Natural killer cell treated with Interleukin-12 subunit alpha and Interleukin-12 subunit beta and Interleukin-15 and Interleukin-18, amount 100 ng/mL, for 72 hours (primary cell): ENCODE measurements at regions not wholly inside any gene's neighbourhood (a gene's known extent, or its start where the extent isn't known, plus 50 kb on each side); places are given as distances from the start of the nearest gene placed in this dataset.
"Not testable (repeated sequence)": the region's sequence is repeated elsewhere in the genome, so short reads cannot be mapped to it uniquely, and the experiment has no call there.

Source experiments
- ATAC-seq, 2 donors: fragments of 150-1000 bp; cut with Tn5 transposase in 1 of 2; sonication (Bioruptor Pico), chemical (Tn5 transposase) in 1 of 2; 2 replicates each; pipeline ENCODE4 v1.10.0; 2021
- DNase-seq: peaks from one replicate; pipeline ENCODE4 v3.0.0; 2022; ENCODE audit warnings: low spot score
- H3K27ac Mint-ChIP-seq, 2 donors: 1 replicate in 1 of 2; 2 replicates in 1 of 2; pipeline ENCODE4 v1.8.0; 2022; ENCODE audit warnings: mixed read lengths in 2 of 2, mild to moderate bottlenecking in 1 of 2, moderate library complexity in 1 of 2
- H3K27me3 Mint-ChIP-seq, 2 donors: 1 replicate in 1 of 2; 2 replicates in 1 of 2; pipeline ENCODE4 v1.8.0; 2022; ENCODE audit warnings: mixed read lengths in 2 of 2
- H3K36me3 Mint-ChIP-seq: one replicate; pipeline ENCODE4 v1.8.0; 2022; ENCODE audit warnings: mixed read lengths
- H3K4me1 Mint-ChIP-seq, 2 donors: 1 replicate in 1 of 2; 2 replicates in 1 of 2; pipeline ENCODE4 v1.8.0; 2022; ENCODE audit warnings: low read depth in 2 of 2, mixed read lengths in 2 of 2, mild to moderate bottlenecking in 1 of 2
- H3K4me3 Mint-ChIP-seq: one replicate; pipeline ENCODE4 v1.8.0; 2022; ENCODE audit warnings: mixed read lengths
- H3K9me3 Mint-ChIP-seq: 2 replicates; pipeline ENCODE4 v1.8.0; 2022; ENCODE audit warnings: mixed read lengths

- ATAC-seq (no peak), DNase-seq (no peak)
- Mint-ChIP-seq H3K4me3 (no peak overlapping the region), H3K36me3 (no peaks in the 10 kb centered on the region), H3K9me3 (peaks cover 10% of the 10 kb centered on the region), H3K4me1 (no peaks in the 10 kb centered on the region), H3K27me3 (peaks cover 21 to 39% of the 10 kb centered on the region in 2 donors), H3K27ac (no peak overlapping the region)
Observed at GRCh38 chr6:99813565-99813964, 180.5 kb downstream of the MCHR2 start.

- Mint-ChIP-seq H3K36me3 (no peaks in the 10 kb centered on the region), H3K4me1 (no peaks in the 10 kb centered on the region), H3K27me3 (peaks cover 22 to 38% of the 10 kb centered on the region in 2 donors), H3K27ac (no peak overlapping the region), H3K9me3 (peaks cover 10% of the 10 kb centered on the region), H3K4me3 (no peak overlapping the region)
- DNase-seq = no peak
- no peak for ATAC-seq
Observed at GRCh38 chr6:99814230-99814928, 179.6 kb downstream of the MCHR2 start.

- H3K27ac Mint-ChIP-seq = no peak overlapping the region
Observed at GRCh38 chr6:99816795-99817194, 177.2 kb downstream of the MCHR2 start.

GRCh38 chr6:99818161-99818560 lies 175.9 kb downstream of the MCHR2 start:
- DNase-seq (no peak), ATAC-seq (no peak)
- Mint-ChIP-seq H3K4me1 (no peaks in the 10 kb centered on the region), H3K4me3 (no peak overlapping the region), H3K9me3 (peaks cover 2% of the 10 kb centered on the region), H3K27ac (no peak overlapping the region), H3K27me3 (peaks cover 19 to 34% of the 10 kb centered on the region in 2 donors), H3K36me3 (no peaks in the 10 kb centered on the region)

More at GRCh38 chr6:99816795-99817194, 177.2 kb downstream of the MCHR2 start:
- Mint-ChIP-seq H3K4me3 (no peak overlapping the region), H3K36me3 (no peaks in the 10 kb centered on the region), H3K9me3 (peaks cover 2% of the 10 kb centered on the region), H3K4me1 (no peaks in the 10 kb centered on the region), H3K27me3 (peaks cover 14 to 27% of the 10 kb centered on the region in 2 donors)
- no peak for ATAC-seq
- DNase-seq = no peak

- H3K9me3 Mint-ChIP-seq = peaks cover 2% of the 10 kb centered on the region
- peaks cover 20 to 33% of the 10 kb centered on the region in 2 donors for H3K27me3 Mint-ChIP-seq
- ATAC-seq (no peak), DNase-seq (no peak)
- H3K4me1 Mint-ChIP-seq = no peaks in the 10 kb centered on the region
- H3K4me3 Mint-ChIP-seq = no peak overlapping the region
- no peak overlapping the region for H3K27ac Mint-ChIP-seq
- no peaks in the 10 kb centered on the region for H3K36me3 Mint-ChIP-seq
Observed at GRCh38 chr6:99819853-99820252, 174.2 kb downstream of the MCHR2 start.

- Mint-ChIP-seq H3K27ac (no peak overlapping the region), H3K9me3 (peaks cover 2% of the 10 kb centered on the region), H3K4me3 (no peak overlapping the region), H3K4me1 (no peaks in the 10 kb centered on the region), H3K36me3 (no peaks in the 10 kb centered on the region), H3K27me3 (peaks cover 20 to 33% of the 10 kb centered on the region in 2 donors)
- ATAC-seq (no peak), DNase-seq (no peak)
Observed at GRCh38 chr6:99821164-99821563, 172.9 kb downstream of the MCHR2 start.

GRCh38 chr6:99822741-99823512 lies 171.1 kb downstream of the MCHR2 start:
- ATAC-seq (no peak), DNase-seq (no peak)
- peaks cover 21 to 33% of the 10 kb centered on the region in 2 donors for H3K27me3 Mint-ChIP-seq
- H3K27ac Mint-ChIP-seq = no peak overlapping the region
- H3K36me3 Mint-ChIP-seq = no peaks in the 10 kb centered on the region
- no peak overlapping the region for H3K4me3 Mint-ChIP-seq
- H3K9me3 Mint-ChIP-seq = peaks cover 2% of the 10 kb centered on the region
- no peaks in the 10 kb centered on the region for H3K4me1 Mint-ChIP-seq

GRCh38 chr6:99823513-99824235 lies 170.3 kb downstream of the MCHR2 start:
- H3K27ac Mint-ChIP-seq, DNase-seq, H3K4me3 Mint-ChIP-seq, ATAC-seq, H3K9me3 Mint-ChIP-seq, H3K4me1 Mint-ChIP-seq, H3K36me3 Mint-ChIP-seq: not testable (repeated sequence)
- peaks cover 19 to 27% of the 10 kb centered on the region in 2 donors for H3K27me3 Mint-ChIP-seq

- Mint-ChIP-seq H3K36me3 (no peaks in the 10 kb centered on the region), H3K27ac (no peak overlapping the region), H3K9me3 (no peaks in the 10 kb centered on the region), H3K27me3 (peaks cover 3 to 16% of the 10 kb centered on the region in 2 donors), H3K4me3 (no peak overlapping the region), H3K4me1 (no peaks in the 10 kb centered on the region)
- no peak for DNase-seq
- ATAC-seq = no peak
Observed at GRCh38 chr6:99833034-99833433, 161.0 kb downstream of the MCHR2 start.

GRCh38 chr6:99836471-99836870 lies 157.6 kb downstream of the MCHR2 start:
- no peak overlapping the region for H3K27ac Mint-ChIP-seq
- no peak for ATAC-seq
- no peak for DNase-seq
- peaks cover 8 to 34% of the 10 kb centered on the region in 2 donors for H3K27me3 Mint-ChIP-seq
- no peaks in the 10 kb centered on the region for H3K4me1 Mint-ChIP-seq
- H3K9me3 Mint-ChIP-seq = no peaks in the 10 kb centered on the region
- no peaks in the 10 kb centered on the region for H3K36me3 Mint-ChIP-seq
- H3K4me3 Mint-ChIP-seq = no peak overlapping the region

GRCh38 chr6:99838607-99839006 lies 155.4 kb downstream of the MCHR2 start:
- Mint-ChIP-seq H3K36me3 (no peaks in the 10 kb centered on the region), H3K4me1 (no peaks in the 10 kb centered on the region), H3K27ac (no peak overlapping the region), H3K4me3 (no peak overlapping the region), H3K9me3 (no peaks in the 10 kb centered on the region), H3K27me3 (peaks cover 8 to 33% of the 10 kb centered on the region in 2 donors)
- DNase-seq = no peak
- ATAC-seq = no peak

GRCh38 chr6:99841297-99841696 lies 152.7 kb downstream of the MCHR2 start:
- no peak overlapping the region for H3K4me3 Mint-ChIP-seq
- H3K27me3 Mint-ChIP-seq = peaks cover 8 to 39% of the 10 kb centered on the region in 2 donors
- DNase-seq = no peak
- no peaks in the 10 kb centered on the region for H3K9me3 Mint-ChIP-seq
- no peak overlapping the region for H3K27ac Mint-ChIP-seq
- no peaks in the 10 kb centered on the region for H3K4me1 Mint-ChIP-seq
- H3K36me3 Mint-ChIP-seq = no peaks in the 10 kb centered on the region
- ATAC-seq = no peak

GRCh38 chr6:99846006-99846405 lies 148.0 kb downstream of the MCHR2 start:
- no peaks in the 10 kb centered on the region for H3K9me3 Mint-ChIP-seq
- H3K4me3 Mint-ChIP-seq = no peak overlapping the region
- H3K36me3 Mint-ChIP-seq = no peaks in the 10 kb centered on the region

GRCh38 chr6:99850841-99851240 lies 143.2 kb downstream of the MCHR2 start:
- Mint-ChIP-seq H3K27ac (no peak overlapping the region), H3K9me3 (no peaks in the 10 kb centered on the region), H3K36me3 (no peaks in the 10 kb centered on the region), H3K27me3 (peaks cover 11 to 39% of the 10 kb centered on the region in 2 donors), H3K4me3 (no peak overlapping the region), H3K4me1 (no peaks in the 10 kb centered on the region)
- ATAC-seq (no peak), DNase-seq (no peak)

More at GRCh38 chr6:99846006-99846405, 148.0 kb downstream of the MCHR2 start:
- no peak for DNase-seq
- Mint-ChIP-seq H3K27me3 (peaks cover 13 to 42% of the 10 kb centered on the region in 2 donors), H3K4me1 (no peaks in the 10 kb centered on the region), H3K27ac (no peak overlapping the region)
- no peak for ATAC-seq
